Left lobe of liver (tissue), 2 donors: ENCODE measurements at regions not wholly inside any gene's neighbourhood (a gene's known extent, or its start where the extent isn't known, plus 50 kb on each side); places are given as distances from the start of the nearest gene placed in this dataset.
A peak's percentile ranks its signal among the peaks of the same experiment; 100 is the strongest.
"Not testable (repeated sequence)": the region's sequence is repeated elsewhere in the genome, so short reads cannot be mapped to it uniquely, and the experiment has no call there.

Experiments
- ATAC-seq: fragments of 200-7000 bp; cut with Tn5 transposase; one replicate; pipeline ENCODE4 v1.9.1; 2020; ENCODE audit warnings: mild to moderate bottlenecking, moderate library complexity
- DNase-seq: peaks from one replicate; pipeline ENCODE4 v3.0.0-alpha.2; 2020; ENCODE audit warnings: low spot score
- donor health status: DM: no; HTN: no; CAD: no; lungs with moderate emphysema.
- donor health status: DM: no; HTN: yes; CAD: no.

DNA sequence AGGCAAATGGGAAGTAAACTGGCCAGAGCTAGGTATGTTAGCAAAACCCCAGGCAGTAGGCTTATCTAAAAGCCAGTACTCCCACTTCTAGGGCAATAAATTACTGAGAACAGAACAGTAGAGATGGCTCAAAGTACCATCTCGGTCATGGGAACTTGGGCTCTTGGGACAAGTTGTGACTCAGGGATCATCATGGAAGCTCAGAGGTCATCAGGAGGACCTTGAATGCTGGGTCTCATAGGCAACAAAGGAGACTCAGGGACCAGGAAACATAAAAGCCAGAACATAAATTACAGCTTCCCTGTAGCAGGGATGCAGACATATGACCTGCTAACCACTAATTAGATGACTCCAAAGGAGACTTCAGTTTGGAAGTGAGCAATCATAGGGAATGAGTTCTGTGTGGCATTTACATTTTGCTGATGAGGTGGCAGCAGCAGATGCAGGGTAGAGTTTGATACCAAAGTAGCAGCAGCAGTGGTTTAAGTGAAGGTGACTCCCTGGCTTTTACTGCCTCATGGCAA lies 97.6 kb upstream of the SCAF11 start:
- no peak for ATAC-seq
- no peak for DNase-seq

GRCh38 chr12:46084666-46085631 lies 94.6 kb upstream of the SCAF11 start:
- no peak for ATAC-seq
- DNase-seq = no peak

GRCh38 chr12:46082490-46083200 lies 92.3 kb upstream of the SCAF11 start:
- no peak for DNase-seq
- ATAC-seq = no peak

DNA sequence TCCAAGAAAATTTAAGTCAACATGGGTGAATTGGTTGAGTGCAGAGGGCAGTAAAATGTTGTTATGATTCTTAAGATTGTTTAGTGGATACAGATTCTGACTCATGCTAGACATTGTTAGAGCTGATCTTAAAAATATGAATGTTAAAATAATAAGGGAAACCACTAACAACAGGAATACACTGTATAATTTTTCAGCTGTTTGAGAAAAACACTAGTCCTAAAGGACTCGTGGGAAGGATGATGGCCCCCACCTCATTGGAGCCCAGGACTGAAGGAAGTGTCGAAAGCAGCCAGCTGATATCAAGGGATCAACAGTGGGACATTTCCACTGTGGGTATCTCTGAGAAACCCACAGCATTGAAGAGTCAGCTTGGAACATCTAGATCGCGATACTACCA lies 82.9 kb upstream of the SCAF11 start:
- no peak for ATAC-seq
- no peak for DNase-seq

GRCh38 chr12:46071769-46072624 lies 81.6 kb upstream of the SCAF11 start:
- DNase-seq = peak; percentile 75
- ATAC-seq = peak; percentile 99

DNA sequence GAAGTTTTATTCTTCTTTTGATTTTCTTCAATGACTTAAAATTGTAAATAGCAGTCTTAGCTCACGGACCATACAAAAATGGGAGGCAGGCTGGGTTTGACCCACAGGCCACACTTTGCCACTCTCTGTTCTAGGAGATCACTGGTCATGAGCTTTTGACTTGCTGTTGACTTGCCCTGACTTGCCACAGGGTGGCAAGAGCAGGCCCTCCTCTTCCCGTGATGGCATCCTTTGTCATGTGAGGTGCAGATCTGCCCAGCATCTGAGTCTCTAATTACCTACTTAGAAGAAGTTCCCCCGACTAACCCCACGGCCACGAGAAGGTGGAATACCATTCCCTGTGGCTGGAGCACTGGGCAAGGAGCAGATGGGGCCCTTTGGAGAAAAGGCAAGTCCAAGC lies 81.0 kb upstream of the SCAF11 start:
- DNase-seq = no peak
- peak; percentile 21 for ATAC-seq

DNA sequence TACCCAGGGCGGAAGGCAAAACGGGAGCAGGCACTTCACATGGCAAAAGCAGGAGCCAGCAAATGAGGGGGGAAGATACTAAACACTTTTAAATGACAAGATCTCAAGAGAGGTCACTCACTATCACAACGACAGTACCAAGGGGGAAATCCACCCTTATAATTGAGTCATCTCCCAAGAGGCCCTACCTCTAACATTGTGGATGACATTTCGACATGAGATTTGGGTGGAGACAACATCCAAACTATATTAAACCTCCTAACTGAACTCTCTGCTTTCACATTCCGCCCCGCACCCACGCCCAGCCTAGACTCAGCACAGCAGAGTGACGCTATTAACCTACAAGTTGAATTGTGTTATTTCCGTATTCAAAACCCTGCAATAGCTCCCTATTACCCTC lies 76.7 kb upstream of the SCAF11 start:
- ATAC-seq (no peak), DNase-seq (no peak)

GRCh38 chr12:46065412-46066166 lies 75.2 kb upstream of the SCAF11 start:
- DNase-seq (no peak), ATAC-seq (no peak)

GRCh38 chr12:46064548-46064947 lies 74.2 kb upstream of the SCAF11 start:
- ATAC-seq (no peak), DNase-seq (no peak)

- DNase-seq, ATAC-seq: not testable (repeated sequence)
Measured at GRCh38 chr12:46058697-46059096, 68.3 kb upstream of the SCAF11 start.

DNA sequence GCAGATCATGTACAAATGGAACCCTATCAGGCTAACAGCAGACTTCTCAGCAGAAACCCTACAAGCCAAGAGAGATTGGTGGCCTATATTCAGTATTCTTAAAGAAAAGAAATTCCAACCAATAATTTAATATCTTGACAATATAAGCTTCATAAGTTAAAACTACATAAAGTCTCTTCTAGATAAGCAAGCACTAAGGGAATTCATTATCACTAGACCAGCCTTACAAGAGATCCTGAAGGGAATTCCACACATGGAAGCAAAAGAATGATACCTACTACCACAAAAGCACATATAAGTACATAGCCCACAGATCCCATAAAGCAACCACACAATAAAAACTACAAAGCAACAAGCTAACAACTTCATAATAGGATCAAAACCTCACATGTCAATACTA lies 60.4 kb upstream of the SCAF11 start:
- ATAC-seq (no peak), DNase-seq (no peak)

DNA sequence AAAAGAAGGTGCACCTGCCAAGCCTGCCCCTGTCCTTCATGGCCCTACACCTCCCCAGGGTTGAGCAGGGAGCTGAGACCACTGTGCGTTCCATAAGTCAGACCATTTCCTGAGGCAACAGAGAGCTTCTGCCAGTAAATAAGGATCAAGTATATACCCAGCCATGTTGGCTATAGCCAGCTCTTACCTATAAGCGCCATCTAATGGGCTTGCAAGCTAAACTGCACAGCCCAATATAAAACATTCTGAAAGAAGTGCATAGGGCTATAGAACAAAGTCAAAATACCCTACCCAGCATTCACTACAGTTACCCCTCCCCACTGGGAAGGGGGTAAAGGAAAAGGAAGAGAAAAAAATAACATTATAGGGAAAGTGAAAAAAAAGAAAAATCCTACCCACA lies 59.3 kb upstream of the SCAF11 start:
- DNase-seq (no peak), ATAC-seq (no peak)

DNA sequence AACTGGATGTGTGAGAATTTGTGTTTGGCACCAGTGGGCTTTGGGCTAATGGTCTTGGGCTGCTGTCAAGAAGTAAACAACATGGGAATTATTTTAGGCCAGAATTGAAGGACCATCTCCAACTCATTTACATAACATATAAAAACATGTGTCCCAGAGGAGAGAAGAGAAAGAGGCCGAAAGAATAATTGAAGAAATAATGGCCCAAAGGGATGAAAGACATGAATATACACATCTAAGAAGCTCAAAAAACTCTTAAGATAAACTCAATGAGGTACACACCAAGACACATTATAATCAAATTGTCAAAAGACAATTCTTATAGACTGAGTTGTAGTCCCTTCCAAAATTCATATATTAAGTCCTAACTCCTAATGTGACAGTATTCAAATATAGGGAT lies 56.1 kb upstream of the SCAF11 start:
- no peak for ATAC-seq

DNA sequence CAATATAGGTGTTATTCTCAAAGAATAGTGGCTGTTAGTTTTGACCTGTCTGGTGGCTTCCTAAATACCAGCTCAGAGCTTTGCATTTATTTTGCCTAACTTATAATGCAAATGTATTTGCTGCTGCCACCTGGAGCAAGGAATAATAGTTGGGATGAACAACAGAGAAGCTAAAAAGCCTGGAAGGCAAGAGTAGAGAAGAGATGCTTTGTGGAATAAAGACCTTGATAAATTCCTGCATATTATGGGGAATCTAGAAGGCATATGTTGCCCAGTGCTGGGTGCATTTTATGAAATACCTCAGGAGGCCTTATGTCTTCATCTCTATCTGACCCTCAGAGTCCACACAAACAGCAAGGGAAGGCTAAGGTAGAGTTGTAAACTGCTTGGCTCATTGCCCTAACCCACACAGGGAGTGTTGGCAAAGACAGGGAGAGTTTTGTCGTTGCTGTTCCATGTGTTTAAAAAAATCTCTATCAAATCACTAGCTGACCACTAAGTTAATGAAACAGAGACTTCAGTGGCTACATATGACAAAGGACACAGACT lies 53.7 kb upstream of the SCAF11 start:
- no peak for ATAC-seq
- DNase-seq = no peak

More for the DNA sequence above, 56.1 kb upstream of the SCAF11 start:
- DNase-seq = no peak
